HG03280 (cell line): ENCODE measurements at regions not wholly inside any gene's neighbourhood (a gene's known extent, or its start where the extent isn't known, plus 50 kb on each side); places are given as distances from the start of the nearest gene placed in this dataset.

ENCODE experiments used
- ATAC-seq: cut with Tn5 transposase; IDR thresholded peaks from one replicate; pipeline ENCODE4 v1.9.1; 2021; ENCODE audit warnings: mild to moderate bottlenecking, moderate library complexity; ENCODE audit not compliant: unreplicated experiment

GRCh38 chr11:97356144-97356543, 966.3 kb downstream of the JRKL start:
- ATAC-seq = no peak

GRCh38 chr11:97359016-97359415, 969.2 kb downstream of the JRKL start:
- no peak for ATAC-seq

GRCh38 chr11:97361812-97362378, 972.1 kb downstream of the JRKL start:
- no peak for ATAC-seq

- ATAC-seq = no peak
Observed at GRCh38 chr11:97363331-97363730, 973.5 kb downstream of the JRKL start.

GRCh38 chr11:97364047-97364446, 974.2 kb downstream of the JRKL start:
- no peak for ATAC-seq

- ATAC-seq = no peak
Observed at GRCh38 chr11:97367406-97368083, 977.7 kb downstream of the JRKL start.

- no peak for ATAC-seq
Observed at GRCh38 chr11:97389270-97389669, 999.5 kb downstream of the JRKL start.

GRCh38 chr11:97398246-97398645, 1008.4 kb downstream of the JRKL start:
- ATAC-seq = no peak

- ATAC-seq = no peak
Observed at GRCh38 chr11:97409141-97409540, 1019.3 kb downstream of the JRKL start.

- ATAC-seq = no peak
Observed at GRCh38 chr11:97414801-97415200, 1025.0 kb downstream of the JRKL start.

GRCh38 chr11:97419729-97420128, 1029.9 kb downstream of the JRKL start:
- ATAC-seq = no peak

GRCh38 chr11:97428247-97428790, 1038.5 kb downstream of the JRKL start:
- ATAC-seq = no peak

- no peak for ATAC-seq
Observed at GRCh38 chr11:97430877-97431276, 1041.1 kb downstream of the JRKL start.

GRCh38 chr11:97432926-97433325, 1043.1 kb downstream of the JRKL start:
- ATAC-seq = no peak

GRCh38 chr11:97445561-97445960, 1055.7 kb downstream of the JRKL start:
- ATAC-seq = no peak

GRCh38 chr11:97451441-97451840, 1061.6 kb downstream of the JRKL start:
- ATAC-seq = no peak

- no peak for ATAC-seq
Observed at GRCh38 chr11:97454988-97455387, 1065.2 kb downstream of the JRKL start.

GRCh38 chr11:97460091-97460490, 1070.3 kb downstream of the JRKL start:
- no peak for ATAC-seq

- no peak for ATAC-seq
Observed at GRCh38 chr11:97461044-97461880, 1071.4 kb downstream of the JRKL start.

- no peak for ATAC-seq
Observed at GRCh38 chr11:97461934-97462333, 1072.1 kb downstream of the JRKL start.

- no peak for ATAC-seq
Observed at GRCh38 chr11:97463891-97464290, 1074.1 kb downstream of the JRKL start.

GRCh38 chr11:97471480-97471879, 1081.7 kb downstream of the JRKL start:
- no peak for ATAC-seq
